Spleen (tissue), 7 donors: ENCODE measurements at regions not wholly inside any gene's neighbourhood (a gene's known extent, or its start where the extent isn't known, plus 50 kb on each side); places are given as distances from the start of the nearest gene placed in this dataset.

Source experiments
- CTCF ChIP-seq, 11 experiments: fragments of 200-600 bp in 7 of 11; fragments of 450-650 bp in 4 of 11; sonication (generic) in 4 of 11; IDR thresholded peaks in 8 of 11; conservative IDR thresholded peaks in 3 of 11; 1 replicate in 7 of 11; 2 replicates in 4 of 11; pipeline versions ENCODE4 v1.4.0 to v1.8.0; 2016 to 2021; ENCODE audit warnings: antibody characterized with exemption in 11 of 11, inconsistent platforms in 4 of 11, mild to moderate bottlenecking in 1 of 11
- POLR2A ChIP-seq, 3 donors: fragments of 450-650 bp; IDR thresholded peaks; one replicate each; pipeline ENCODE4 v1.5.1; 2017; ENCODE audit warnings: antibody characterized with exemption in 3 of 3, mild to moderate bottlenecking in 1 of 3
- POLR2AphosphoS5 ChIP-seq, 3 donors: sonication (generic); formaldehyde crosslinking; IDR thresholded peaks; one replicate each; pipeline ENCODE4 v1.5.1; 2017; ENCODE audit warnings: antibody characterized with exemption in 3 of 3
- donor health status: DM: no; HTN: no; CAD: no; lungs with moderate emphysema.
- donor health status: DM: no; HTN: no; CAD: no.
- donor health status: DM: no; HTN: no; CAD: no.

GRCh38 chr9:31104249-31104648 lies 1280.2 kb upstream of the ACO1 start:
- TF ChIP-seq POLR2A (IDR thresholded peaks at IDR 0.05) (no peak), CTCF (IDR thresholded peaks at IDR 0.05 in 8 of 11, conservative IDR thresholded peaks at IDR 0.05 in 3 of 11) (no peak), POLR2AphosphoS5 (IDR thresholded peaks at IDR 0.05) (no peak)
